ENCODE measurements at regions not wholly inside any gene's neighbourhood (a gene's known extent, or its start where the extent isn't known, plus 50 kb on each side); places are given as distances from the start of the nearest gene placed in this dataset.

DNA sequence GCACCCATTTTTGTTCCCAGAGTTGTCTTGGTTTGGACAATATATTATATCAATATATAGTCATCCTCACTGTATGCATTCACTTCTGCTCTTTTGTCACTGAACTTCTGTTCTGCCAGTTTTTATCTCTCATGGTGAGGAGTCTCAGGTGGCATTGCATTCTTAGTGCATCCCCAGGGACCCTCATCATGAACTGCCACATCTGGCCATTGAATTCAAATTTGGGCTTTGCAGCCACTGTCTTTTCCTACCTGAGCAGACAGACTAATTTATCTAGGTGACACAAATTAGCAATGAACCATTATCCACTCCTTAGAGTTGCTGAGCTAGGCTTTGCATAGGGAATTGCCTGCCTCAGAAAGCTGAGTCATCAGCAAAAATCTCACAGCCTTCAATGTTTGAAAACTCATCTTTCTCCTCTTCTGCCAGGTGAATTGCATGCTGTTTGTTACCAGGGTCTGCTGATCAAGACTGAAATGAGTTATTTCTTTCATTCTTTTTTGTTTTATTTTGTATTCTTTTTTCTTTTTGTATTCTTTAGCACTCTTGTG, 316.8 kb upstream of the MTPN start:
- Histone ChIP-seq H3K9me3 (ENCODE audit: low read length) (no peaks in the 10 kb centered on the region), H4K20me1 (ENCODE audit: insufficient read depth, low read length) (no peaks in the 10 kb centered on the region), H3K4me1 (ENCODE audit: insufficient read depth, low read length, severe bottlenecking) (peaks cover 30% of the 10 kb centered on the region), H3K9ac (ENCODE audit: low read length) (no peak overlapping the region; the same call in 1 of the 2 replicates), H3K4me3 (ENCODE audit: low read depth, low read length, poor library complexity, severe bottlenecking) (peak overlapping the region; percentile 16), H3K27ac (ENCODE audit: low read depth, low read length, poor library complexity, severe bottlenecking) (peak overlapping the region; percentile 61), H3K27me3 (ENCODE audit: insufficient read depth, low read length) (no peaks in the 10 kb centered on the region), H3K9me2 (ENCODE audit: low read depth, low read length) (no peaks in the 10 kb centered on the region), H3K79me2 (ENCODE audit: insufficient read depth, low read length) (no peaks in the 10 kb centered on the region), H3K4me2 (ENCODE audit: low read length) (peak overlapping the region; percentile 42), H3K36me3 (ENCODE audit: insufficient read depth, low read length) (no peaks in the 10 kb centered on the region), H2AFZ (ENCODE audit: low read length) (no peak overlapping the region), H3F3A (ENCODE audit: insufficient read depth, low read length) (no peaks in the 10 kb centered on the region; the same call in 1 of the 2 replicates)
- TF ChIP-seq, protein P1, sequence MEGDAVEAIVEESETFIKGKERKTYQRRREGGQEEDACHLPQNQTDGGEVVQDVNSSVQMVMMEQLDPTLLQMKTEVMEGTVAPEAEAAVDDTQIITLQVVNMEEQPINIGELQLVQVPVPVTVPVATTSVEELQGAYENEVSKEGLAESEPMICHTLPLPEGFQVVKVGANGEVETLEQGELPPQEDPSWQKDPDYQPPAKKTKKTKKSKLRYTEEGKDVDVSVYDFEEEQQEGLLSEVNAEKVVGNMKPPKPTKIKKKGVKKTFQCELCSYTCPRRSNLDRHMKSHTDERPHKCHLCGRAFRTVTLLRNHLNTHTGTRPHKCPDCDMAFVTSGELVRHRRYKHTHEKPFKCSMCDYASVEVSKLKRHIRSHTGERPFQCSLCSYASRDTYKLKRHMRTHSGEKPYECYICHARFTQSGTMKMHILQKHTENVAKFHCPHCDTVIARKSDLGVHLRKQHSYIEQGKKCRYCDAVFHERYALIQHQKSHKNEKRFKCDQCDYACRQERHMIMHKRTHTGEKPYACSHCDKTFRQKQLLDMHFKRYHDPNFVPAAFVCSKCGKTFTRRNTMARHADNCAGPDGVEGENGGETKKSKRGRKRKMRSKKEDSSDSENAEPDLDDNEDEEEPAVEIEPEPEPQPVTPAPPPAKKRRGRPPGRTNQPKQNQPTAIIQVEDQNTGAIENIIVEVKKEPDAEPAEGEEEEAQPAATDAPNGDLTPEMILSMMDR (IDR thresholded peaks at IDR 0.05; ENCODE audit: low read length): no peak
- TF ChIP-seq EZH2 (IDR thresholded peaks at IDR 0.05; ENCODE audit: borderline replicate concordance, low read length): no peak

DNA sequence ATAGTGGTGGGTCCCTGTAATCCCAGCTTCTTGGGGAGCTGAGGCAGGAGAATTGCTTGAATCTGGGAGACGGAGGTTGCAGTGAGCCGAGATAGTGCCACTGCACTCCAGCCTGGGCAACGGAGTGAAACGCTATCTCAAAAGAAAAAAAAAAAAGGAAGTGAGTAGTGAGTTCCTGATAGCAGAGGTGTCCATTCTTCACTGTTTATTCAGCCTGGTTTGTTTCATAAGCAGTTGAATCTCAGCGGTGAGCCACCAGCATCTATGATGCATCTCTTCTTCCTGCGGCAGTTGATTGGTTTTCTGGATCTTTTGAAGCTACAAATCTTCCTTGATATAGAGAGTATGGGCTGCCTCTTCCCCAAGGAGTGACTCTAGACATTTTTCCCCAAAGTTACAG, 316.1 kb upstream of the MTPN start:
- TF ChIP-seq, protein P1 (IDR thresholded peaks at IDR 0.05; ENCODE audit: low read length): no peak
- TF ChIP-seq EZH2 (IDR thresholded peaks at IDR 0.05; ENCODE audit: borderline replicate concordance, low read length): no peak
- H3K9ac ChIP-seq (ENCODE audit: low read length): no peak overlapping the region; the same call in 1 of the 2 replicates
- H3K27me3 ChIP-seq (ENCODE audit: insufficient read depth, low read length): no peaks in the 10 kb centered on the region
- H3K4me2 ChIP-seq (ENCODE audit: low read length): peak overlapping the region; percentile 42
- H3K36me3 ChIP-seq (ENCODE audit: insufficient read depth, low read length): no peaks in the 10 kb centered on the region
- peak overlapping the region; percentile 16 for H3K4me3 ChIP-seq (ENCODE audit: low read depth, low read length, poor library complexity, severe bottlenecking)
- H2AFZ ChIP-seq (ENCODE audit: low read length): no peak overlapping the region
- peak overlapping the region; percentile 61 for H3K27ac ChIP-seq (ENCODE audit: low read depth, low read length, poor library complexity, severe bottlenecking)
- H3K9me2 ChIP-seq (ENCODE audit: low read depth, low read length): no peaks in the 10 kb centered on the region
- H3K79me2 ChIP-seq (ENCODE audit: insufficient read depth, low read length): no peaks in the 10 kb centered on the region
- H3F3A ChIP-seq (ENCODE audit: insufficient read depth, low read length): no peaks in the 10 kb centered on the region; the same call in 1 of the 2 replicates
- H4K20me1 ChIP-seq (ENCODE audit: insufficient read depth, low read length): no peaks in the 10 kb centered on the region
- no peaks in the 10 kb centered on the region for H3K9me3 ChIP-seq (ENCODE audit: low read length)
- H3K4me1 ChIP-seq (ENCODE audit: insufficient read depth, low read length, severe bottlenecking): peaks cover 30% of the 10 kb centered on the region

DNA sequence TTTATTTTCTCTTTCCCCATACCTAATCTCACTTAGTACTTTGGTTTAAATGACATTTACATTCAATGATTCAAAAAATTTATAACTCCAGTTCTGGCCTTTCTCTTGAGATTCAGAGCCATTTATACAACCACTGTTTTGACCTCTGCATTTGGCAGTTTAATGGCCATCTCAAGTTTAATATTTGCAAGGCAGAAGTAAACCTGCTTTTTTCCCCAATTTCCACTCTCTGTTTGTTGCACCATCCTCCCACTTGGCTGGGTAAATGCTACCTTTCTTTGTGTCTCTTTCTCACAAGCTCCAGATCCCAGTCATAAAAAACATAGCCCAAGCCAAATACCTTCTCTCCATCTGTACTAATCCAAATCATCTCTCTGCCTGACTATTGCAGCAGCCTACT, 315.2 kb upstream of the MTPN start:
- Histone ChIP-seq H3K4me1 (ENCODE audit: insufficient read depth, low read length, severe bottlenecking) (peaks cover 30% of the 10 kb centered on the region), H3K9ac (ENCODE audit: low read length) (no peak overlapping the region)

More for the DNA sequence above, 315.2 kb upstream of the MTPN start:
- H2AFZ ChIP-seq (ENCODE audit: low read length): no peak overlapping the region
- H3K36me3 ChIP-seq (ENCODE audit: insufficient read depth, low read length): no peaks in the 10 kb centered on the region
- H3K9me2 ChIP-seq (ENCODE audit: low read depth, low read length): no peaks in the 10 kb centered on the region
- no peak for TF ChIP-seq EZH2 (IDR thresholded peaks at IDR 0.05; ENCODE audit: borderline replicate concordance, low read length)
- TF ChIP-seq, protein P1 (IDR thresholded peaks at IDR 0.05; ENCODE audit: low read length): no peak
- no peaks in the 10 kb centered on the region for H3K79me2 ChIP-seq (ENCODE audit: insufficient read depth, low read length)
- H3K4me3 ChIP-seq (ENCODE audit: low read depth, low read length, poor library complexity, severe bottlenecking): no peak overlapping the region
- H3K4me2 ChIP-seq (ENCODE audit: low read length): no peak overlapping the region
- H4K20me1 ChIP-seq (ENCODE audit: insufficient read depth, low read length): no peaks in the 10 kb centered on the region
- H3K27ac ChIP-seq (ENCODE audit: low read depth, low read length, poor library complexity, severe bottlenecking): peak overlapping the region; percentile 61
- no peaks in the 10 kb centered on the region; the same call in 1 of the 2 replicates for H3F3A ChIP-seq (ENCODE audit: insufficient read depth, low read length)
- no peaks in the 10 kb centered on the region for H3K27me3 ChIP-seq (ENCODE audit: insufficient read depth, low read length)
- H3K9me3 ChIP-seq (ENCODE audit: low read length): no peaks in the 10 kb centered on the region

Measured in OCI-LY1 (cell line).